ENCODE measurements at regions not wholly inside any gene's neighbourhood (a gene's known extent, or its start where the extent isn't known, plus 50 kb on each side); places are given as distances from the start of the nearest gene placed in this dataset.
A peak's percentile ranks its signal among the peaks of the same experiment; 100 is the strongest.

DNA sequence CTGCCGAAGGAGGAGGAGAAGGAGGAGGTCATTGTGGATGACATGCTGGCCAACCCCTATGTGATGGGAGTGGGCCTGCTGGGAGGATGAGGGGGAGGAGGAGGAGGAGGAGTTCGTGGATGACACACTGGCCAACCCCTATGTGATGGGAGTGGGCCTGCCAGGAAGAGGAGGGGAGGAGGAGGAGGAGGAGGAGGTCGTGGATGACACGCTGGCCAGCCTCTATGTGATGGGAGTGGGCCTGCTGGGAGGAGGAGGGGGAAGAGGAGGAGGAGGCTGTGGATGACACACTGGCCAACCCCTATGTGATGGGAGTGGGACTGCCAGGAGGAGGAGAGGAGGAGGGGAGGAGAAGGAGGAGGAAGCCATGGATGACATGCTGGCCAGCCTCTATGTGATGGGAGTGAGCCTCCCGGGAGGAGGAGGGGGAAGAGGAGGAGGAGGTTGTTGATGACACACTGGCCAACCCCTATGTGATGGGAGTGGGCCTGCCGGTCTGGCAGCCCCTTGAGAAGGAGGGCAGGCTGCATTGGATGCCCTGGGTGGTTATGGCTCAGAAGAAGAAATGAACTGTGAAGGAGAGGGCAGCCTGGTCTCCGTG, 55.7 kb upstream of the WNT7A start:
- intact Hi-C loops (cut with DNase I), result no loop called here

DNA sequence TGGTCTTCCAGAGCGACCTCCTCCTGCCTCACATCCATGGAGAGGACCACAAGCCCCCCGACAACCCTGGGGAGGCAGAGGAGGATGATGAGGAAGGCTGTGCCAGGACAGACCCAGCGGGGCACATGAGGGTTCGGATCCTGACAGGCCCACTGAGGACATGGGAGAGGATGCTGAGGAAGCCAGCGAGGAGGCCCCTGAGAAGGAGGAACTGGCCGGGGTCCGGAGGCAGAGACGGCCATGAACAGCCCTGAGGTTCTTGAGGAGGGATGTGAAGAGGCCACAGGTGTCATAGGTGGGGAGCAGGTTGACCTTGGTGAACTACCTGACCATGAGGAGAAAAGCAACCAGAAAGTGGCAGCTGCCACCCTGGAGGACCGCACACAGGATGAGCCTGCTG, 54.9 kb upstream of the WNT7A start:
- no peaks in the 10 kb centered on the region for H3K36me3 ChIP-seq
- no peaks in the 10 kb centered on the region for H3K27me3 ChIP-seq
- DNase-seq, result no peak
- H3K4me1 ChIP-seq, result no peaks in the 10 kb centered on the region
- intact Hi-C loops (cut with DNase I), result no loop called here
- no peaks in the 10 kb centered on the region for H3K9me3 ChIP-seq
- H3K27ac ChIP-seq, result no peak overlapping the region
- no peak overlapping the region for H3K4me3 ChIP-seq
- no peak overlapping the region for H3K9ac ChIP-seq (ENCODE audit: low read depth in 2 of 2, low read length in 2 of 2)
- TF ChIP-seq, protein P1, sequence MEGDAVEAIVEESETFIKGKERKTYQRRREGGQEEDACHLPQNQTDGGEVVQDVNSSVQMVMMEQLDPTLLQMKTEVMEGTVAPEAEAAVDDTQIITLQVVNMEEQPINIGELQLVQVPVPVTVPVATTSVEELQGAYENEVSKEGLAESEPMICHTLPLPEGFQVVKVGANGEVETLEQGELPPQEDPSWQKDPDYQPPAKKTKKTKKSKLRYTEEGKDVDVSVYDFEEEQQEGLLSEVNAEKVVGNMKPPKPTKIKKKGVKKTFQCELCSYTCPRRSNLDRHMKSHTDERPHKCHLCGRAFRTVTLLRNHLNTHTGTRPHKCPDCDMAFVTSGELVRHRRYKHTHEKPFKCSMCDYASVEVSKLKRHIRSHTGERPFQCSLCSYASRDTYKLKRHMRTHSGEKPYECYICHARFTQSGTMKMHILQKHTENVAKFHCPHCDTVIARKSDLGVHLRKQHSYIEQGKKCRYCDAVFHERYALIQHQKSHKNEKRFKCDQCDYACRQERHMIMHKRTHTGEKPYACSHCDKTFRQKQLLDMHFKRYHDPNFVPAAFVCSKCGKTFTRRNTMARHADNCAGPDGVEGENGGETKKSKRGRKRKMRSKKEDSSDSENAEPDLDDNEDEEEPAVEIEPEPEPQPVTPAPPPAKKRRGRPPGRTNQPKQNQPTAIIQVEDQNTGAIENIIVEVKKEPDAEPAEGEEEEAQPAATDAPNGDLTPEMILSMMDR (IDR thresholded peaks at IDR 0.05), result no peak

More for the DNA sequence above, 55.7 kb upstream of the WNT7A start:
- Histone ChIP-seq H3K27me3 (no peaks in the 10 kb centered on the region), H3K4me1 (no peaks in the 10 kb centered on the region), H3K9me3 (no peaks in the 10 kb centered on the region), H3K9ac (ENCODE audit: low read depth in 2 of 2, low read length in 2 of 2) (no peak overlapping the region), H3K27ac (no peak overlapping the region), H3K4me3 (no peak overlapping the region), H3K36me3 (no peaks in the 10 kb centered on the region)
- no peak for DNase-seq
- TF ChIP-seq, protein P1 (IDR thresholded peaks at IDR 0.05), result no peak

DNA sequence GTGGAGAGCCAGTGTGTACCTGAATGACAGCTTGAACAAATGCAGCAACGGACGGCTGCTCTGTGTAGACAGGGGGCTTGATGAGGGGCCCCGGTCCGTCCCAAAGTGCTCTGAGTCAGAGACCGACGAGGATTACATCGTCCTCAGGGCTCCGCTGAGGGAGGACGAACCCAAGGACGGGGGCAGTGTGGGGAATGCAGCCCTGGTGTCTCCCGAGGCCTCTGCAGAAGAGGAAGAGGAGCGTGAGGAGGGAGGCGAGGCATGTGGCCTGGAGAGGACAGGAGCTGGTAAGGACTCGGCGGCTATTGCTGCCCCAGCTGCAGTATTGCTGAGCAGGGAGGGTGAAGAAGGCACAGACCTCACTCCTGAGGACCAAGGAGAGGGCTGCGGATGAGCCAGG, 54.4 kb upstream of the WNT7A start:
- Histone ChIP-seq H3K36me3 (no peaks in the 10 kb centered on the region), H3K27ac (no peak overlapping the region), H3K9me3 (no peaks in the 10 kb centered on the region), H3K4me1 (no peaks in the 10 kb centered on the region), H3K9ac (ENCODE audit: low read depth in 2 of 2, low read length in 2 of 2) (no peak overlapping the region), H3K4me3 (no peak overlapping the region), H3K27me3 (no peaks in the 10 kb centered on the region)
- intact Hi-C loops (cut with DNase I), result no loop called here
- TF ChIP-seq, protein P1 (IDR thresholded peaks at IDR 0.05), result no peak
- no peak for DNase-seq

DNA sequence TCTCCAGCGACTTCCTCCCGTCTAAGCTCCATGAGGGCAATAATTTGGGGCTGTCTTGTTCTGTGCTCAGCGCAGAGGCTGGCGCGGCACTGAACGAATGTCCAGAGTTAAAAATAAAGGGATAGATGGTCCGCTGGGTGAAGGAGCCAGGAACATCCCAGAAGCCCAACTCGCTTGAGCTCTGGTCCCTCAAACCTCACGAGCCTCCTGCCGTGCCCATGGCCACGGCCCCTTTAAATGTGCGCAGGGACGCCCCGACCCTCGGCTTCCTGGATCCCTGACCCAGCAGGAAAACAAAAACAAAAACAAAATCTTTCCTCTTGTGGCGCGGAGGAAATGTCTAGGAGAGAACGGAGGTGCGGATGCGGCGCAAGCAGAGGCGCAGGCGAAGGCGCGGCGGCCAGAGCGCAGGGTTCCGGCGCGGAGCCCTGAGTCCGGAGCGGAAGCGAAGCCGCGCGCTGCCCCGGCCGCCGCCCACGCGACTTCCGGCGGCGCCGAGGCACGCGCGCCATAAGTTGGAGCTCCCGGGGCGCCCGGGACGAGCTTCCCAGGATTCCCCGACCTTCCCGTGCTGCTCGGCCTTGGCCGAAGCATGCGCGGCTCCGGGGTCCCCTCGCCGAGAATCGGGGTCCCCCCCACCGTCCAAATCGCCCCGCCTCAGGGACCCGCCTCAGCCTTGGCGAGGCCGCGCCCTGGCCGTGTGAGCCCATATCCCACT, 52.9 kb upstream of the WNT7A start:
- no peak for DNase-seq
- Histone ChIP-seq H3K9ac (ENCODE audit: low read depth in 2 of 2, low read length in 2 of 2) (no peak overlapping the region), H3K4me3 (peak overlapping the region; percentile 7), H3K27me3 (no peaks in the 10 kb centered on the region), H3K36me3 (no peaks in the 10 kb centered on the region), H3K4me1 (no peaks in the 10 kb centered on the region), H3K27ac (no peak overlapping the region), H3K9me3 (no peaks in the 10 kb centered on the region)
- intact Hi-C loops (cut with DNase I), result no loop called here
- TF ChIP-seq, protein P1 (IDR thresholded peaks at IDR 0.05), result no peak

DNA sequence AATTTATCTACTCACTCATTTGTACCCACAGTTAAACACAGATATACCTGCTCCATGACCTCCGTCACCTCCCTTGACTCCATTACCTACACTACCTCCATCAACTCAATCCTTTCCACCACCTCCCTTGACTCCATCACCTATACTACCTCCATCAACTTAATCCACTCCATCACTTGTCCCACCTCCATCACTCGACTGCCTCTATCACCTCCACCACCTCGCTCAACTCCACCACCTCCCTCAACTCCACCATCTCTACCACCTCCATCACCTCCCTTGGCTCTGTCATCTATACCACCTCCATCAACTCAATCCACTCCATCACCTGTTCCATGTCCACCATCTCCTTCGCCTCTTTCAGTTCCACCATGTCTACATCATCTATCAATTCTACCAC, 51.3 kb upstream of the WNT7A start:
- Histone ChIP-seq H3K36me3 (no peaks in the 10 kb centered on the region), H3K9ac (ENCODE audit: low read depth in 2 of 2, low read length in 2 of 2) (no peak overlapping the region), H3K4me3 (no peak overlapping the region), H3K27ac (no peak overlapping the region), H3K9me3 (no peaks in the 10 kb centered on the region), H3K4me1 (no peaks in the 10 kb centered on the region), H3K27me3 (no peaks in the 10 kb centered on the region)
- no peak for DNase-seq
- TF ChIP-seq, protein P1 (IDR thresholded peaks at IDR 0.05), result no peak
- intact Hi-C loops (cut with DNase I), result no loop called here

Measured in colonic mucosa (tissue), 4 donors.